ENCODE measurements at regions not wholly inside any gene's neighbourhood (a gene's known extent, or its start where the extent isn't known, plus 50 kb on each side); places are given as distances from the start of the nearest gene placed in this dataset.

GRCh38 chr14:54241517-54241916 lies 155.3 kb upstream of the CDKN3 start:
- no peak overlapping the region for H3K9ac ChIP-seq (ENCODE audit: extremely low read depth, low read length, poor library complexity, severe bottlenecking)
- peaks cover 4% of the 10 kb centered on the region for H3K36me3 Mint-ChIP-seq (ENCODE audit: low read depth)
- H3K27ac ChIP-seq (ENCODE audit: low read depth, low read length): no peak overlapping the region
- H3K4me3 Mint-ChIP-seq: no peak overlapping the region
- no peaks in the 10 kb centered on the region for H3K4me1 ChIP-seq (ENCODE audit: control insufficient read depth, insufficient read depth, low read length)
- peaks cover 2% of the 10 kb centered on the region for H3K4me1 Mint-ChIP-seq
- WGBS, 2 experiments (ENCODE audit: insufficient coverage in 1 of 2, insufficient read length in 1 of 2): 88 to 92% methylated on average over 2 to 3 of the region's 3 CpGs
- DNase-seq: no peak
- no peak overlapping the region for H3K4me3 ChIP-seq (ENCODE audit: low read length)
- peaks cover 21% of the 10 kb centered on the region for H3K9me3 ChIP-seq (ENCODE audit: control insufficient read depth, low read length)
- H3K27ac Mint-ChIP-seq: no peak overlapping the region
- H3K27me3 Mint-ChIP-seq (ENCODE audit: insufficient read depth): peaks cover 8% of the 10 kb centered on the region
- H3K9me3 Mint-ChIP-seq: peaks cover 23% of the 10 kb centered on the region
- no peaks in the 10 kb centered on the region for H3K27me3 ChIP-seq (ENCODE audit: control insufficient read depth, insufficient read depth, low read length, poor library complexity, severe bottlenecking)
- TF ChIP-seq CTCF (conservative IDR thresholded peaks at IDR 0.05): no peak
- no peaks in the 10 kb centered on the region for H3K36me3 ChIP-seq (ENCODE audit: control insufficient read depth, insufficient read depth, low read length)

GRCh38 chr14:54251356-54251755 lies 145.5 kb upstream of the CDKN3 start:
- Mint-ChIP-seq H3K4me1 (peaks cover 32% of the 10 kb centered on the region), H3K4me3 (no peak overlapping the region), H3K36me3 (ENCODE audit: low read depth) (no peaks in the 10 kb centered on the region), H3K27ac (no peak overlapping the region), H3K27me3 (ENCODE audit: insufficient read depth) (peaks cover 45% of the 10 kb centered on the region), H3K9me3 (peaks cover 6% of the 10 kb centered on the region)
- Histone ChIP-seq H3K4me3 (ENCODE audit: low read length) (no peak overlapping the region), H3K9me3 (ENCODE audit: control insufficient read depth, low read length) (no peaks in the 10 kb centered on the region), H3K27me3 (ENCODE audit: control insufficient read depth, insufficient read depth, low read length, poor library complexity, severe bottlenecking) (peaks cover 5% of the 10 kb centered on the region), H3K36me3 (ENCODE audit: control insufficient read depth, insufficient read depth, low read length) (no peaks in the 10 kb centered on the region), H3K27ac (ENCODE audit: low read depth, low read length) (no peak overlapping the region), H3K4me1 (ENCODE audit: control insufficient read depth, insufficient read depth, low read length) (peaks cover 3% of the 10 kb centered on the region), H3K9ac (ENCODE audit: extremely low read depth, low read length, poor library complexity, severe bottlenecking) (no peak overlapping the region)
- WGBS, 2 experiments (ENCODE audit: insufficient coverage in 1 of 2, insufficient read length in 1 of 2): 93 to 100% methylated on average over 2 to 4 of the region's 4 CpGs
- no peak for DNase-seq
- no peak for TF ChIP-seq CTCF (conservative IDR thresholded peaks at IDR 0.05)

GRCh38 chr14:54252072-54252730 lies 144.6 kb upstream of the CDKN3 start:
- no peak for DNase-seq
- Histone ChIP-seq H3K9ac (ENCODE audit: extremely low read depth, low read length, poor library complexity, severe bottlenecking) (no peak overlapping the region), H3K27me3 (ENCODE audit: control insufficient read depth, insufficient read depth, low read length, poor library complexity, severe bottlenecking) (peaks cover 5% of the 10 kb centered on the region), H3K27ac (ENCODE audit: low read depth, low read length) (no peak overlapping the region), H3K4me3 (ENCODE audit: low read length) (no peak overlapping the region), H3K4me1 (ENCODE audit: control insufficient read depth, insufficient read depth, low read length) (peaks cover 7% of the 10 kb centered on the region), H3K9me3 (ENCODE audit: control insufficient read depth, low read length) (no peaks in the 10 kb centered on the region), H3K36me3 (ENCODE audit: control insufficient read depth, insufficient read depth, low read length) (no peaks in the 10 kb centered on the region)
- Mint-ChIP-seq H3K36me3 (ENCODE audit: low read depth) (no peaks in the 10 kb centered on the region), H3K4me3 (no peak overlapping the region), H3K27ac (no peak overlapping the region), H3K4me1 (peaks cover 40% of the 10 kb centered on the region), H3K9me3 (peaks cover 6% of the 10 kb centered on the region), H3K27me3 (ENCODE audit: insufficient read depth) (peaks cover 40% of the 10 kb centered on the region)
- 88 to 100% methylated on average over 2 of the region's 2 CpGs for WGBS, 2 experiments (ENCODE audit: insufficient coverage in 1 of 2, insufficient read length in 1 of 2)
- no peak for TF ChIP-seq CTCF (conservative IDR thresholded peaks at IDR 0.05)

Measured in endodermal cell (in vitro differentiated cells).